GM13976 (cell line): ENCODE measurements at regions not wholly inside any gene's neighbourhood (a gene's known extent, or its start where the extent isn't known, plus 50 kb on each side); places are given as distances from the start of the nearest gene placed in this dataset.

Experiments
- DNase-seq: peaks from one replicate; pipeline ENCODE4 v3.0.0; 2012; ENCODE audit warnings: low spot score
- in situ Hi-C: fragments of 300-500 bp; cut with MboI; formaldehyde crosslinking; loops from one replicate; pipeline ENCODE4 v1.12.0; 2022; ENCODE audit warnings: low sequenced_read_pairs, mixed read lengths, inconsistent platforms; ENCODE audit not compliant: unreplicated experiment
- TF ChIP-seq, protein P1 (sequence below): IDR thresholded peaks from 2 replicates; pipeline ENCODE4 v1.5.1; 2012; ENCODE audit warnings: borderline replicate concordance, mild to moderate bottlenecking; ENCODE audit not compliant: insufficient read depth; ENCODE audit errors: extremely low read depth, missing control alignments, control extremely low read depth

DNA sequence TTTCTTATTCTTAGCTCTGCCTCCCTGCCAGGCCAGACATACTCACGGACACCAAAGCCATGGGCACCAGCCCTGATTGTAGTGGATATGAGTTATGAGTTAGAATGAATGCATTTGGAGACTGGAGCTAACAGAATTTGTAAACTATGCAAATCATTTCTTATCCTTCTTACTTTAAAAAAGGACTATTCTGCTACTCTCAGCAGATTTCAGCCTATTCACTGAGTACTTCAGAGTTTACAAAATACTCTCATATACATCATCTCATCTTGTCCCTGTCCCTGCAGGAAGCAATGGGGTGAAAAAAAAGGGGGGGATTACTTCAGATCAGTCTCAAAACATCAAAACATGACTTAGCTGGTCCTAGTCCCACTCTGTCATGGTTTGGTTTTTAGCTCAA is 541.4 kb upstream of the PLXNA2 start:
- no peak for DNase-seq
- TF ChIP-seq, protein P1, sequence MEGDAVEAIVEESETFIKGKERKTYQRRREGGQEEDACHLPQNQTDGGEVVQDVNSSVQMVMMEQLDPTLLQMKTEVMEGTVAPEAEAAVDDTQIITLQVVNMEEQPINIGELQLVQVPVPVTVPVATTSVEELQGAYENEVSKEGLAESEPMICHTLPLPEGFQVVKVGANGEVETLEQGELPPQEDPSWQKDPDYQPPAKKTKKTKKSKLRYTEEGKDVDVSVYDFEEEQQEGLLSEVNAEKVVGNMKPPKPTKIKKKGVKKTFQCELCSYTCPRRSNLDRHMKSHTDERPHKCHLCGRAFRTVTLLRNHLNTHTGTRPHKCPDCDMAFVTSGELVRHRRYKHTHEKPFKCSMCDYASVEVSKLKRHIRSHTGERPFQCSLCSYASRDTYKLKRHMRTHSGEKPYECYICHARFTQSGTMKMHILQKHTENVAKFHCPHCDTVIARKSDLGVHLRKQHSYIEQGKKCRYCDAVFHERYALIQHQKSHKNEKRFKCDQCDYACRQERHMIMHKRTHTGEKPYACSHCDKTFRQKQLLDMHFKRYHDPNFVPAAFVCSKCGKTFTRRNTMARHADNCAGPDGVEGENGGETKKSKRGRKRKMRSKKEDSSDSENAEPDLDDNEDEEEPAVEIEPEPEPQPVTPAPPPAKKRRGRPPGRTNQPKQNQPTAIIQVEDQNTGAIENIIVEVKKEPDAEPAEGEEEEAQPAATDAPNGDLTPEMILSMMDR: no peak
- in situ Hi-C loops: no loop called here

DNA sequence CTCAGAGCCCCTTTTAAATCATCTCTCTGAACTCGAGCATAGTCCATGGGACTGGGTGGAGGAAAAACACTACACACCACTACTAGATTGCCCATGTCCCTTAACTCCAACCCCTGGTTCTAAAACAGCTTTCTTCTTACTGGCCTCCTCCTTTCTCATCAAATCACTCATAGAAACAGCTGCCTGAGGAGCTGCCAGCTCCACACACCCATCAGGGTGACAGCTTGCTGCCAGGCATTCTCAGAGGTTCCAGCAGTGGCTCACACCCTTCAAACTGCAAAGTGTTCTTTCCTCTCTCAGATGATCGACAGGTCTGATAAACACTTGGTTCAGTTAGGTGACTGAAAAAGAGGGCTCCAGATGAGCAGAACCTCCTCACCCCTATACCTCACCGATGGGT is 543.0 kb upstream of the PLXNA2 start:
- DNase-seq: no peak
- in situ Hi-C loops: no loop called here
- TF ChIP-seq, protein P1: no peak

DNA sequence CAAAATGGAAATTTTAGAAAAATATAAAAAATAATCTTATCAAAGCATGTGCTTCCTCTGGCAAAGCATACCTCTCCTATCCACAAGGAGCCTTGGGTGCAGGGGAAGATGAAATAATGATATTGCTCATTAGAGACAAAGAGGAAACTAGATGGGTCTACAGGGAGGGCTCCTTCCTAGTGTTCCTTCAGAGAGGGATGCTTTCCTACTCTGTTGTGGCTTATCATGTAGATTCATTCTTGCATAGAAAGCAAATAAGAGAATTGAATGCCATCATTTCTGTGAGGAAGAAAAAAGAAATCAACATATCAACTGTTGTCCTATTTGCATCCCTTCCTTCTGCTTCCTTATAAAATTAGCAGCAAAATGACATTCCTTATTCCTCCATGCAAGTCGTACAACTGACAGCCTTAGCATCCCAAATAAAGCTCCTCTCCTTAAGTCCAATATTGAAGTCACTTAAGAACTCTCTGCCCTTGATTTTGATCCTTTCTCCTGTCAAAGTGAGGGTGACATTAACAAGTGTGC is 543.9 kb upstream of the PLXNA2 start:
- TF ChIP-seq, protein P1: no peak
- DNase-seq: no peak
- in situ Hi-C loops: no loop called here

DNA sequence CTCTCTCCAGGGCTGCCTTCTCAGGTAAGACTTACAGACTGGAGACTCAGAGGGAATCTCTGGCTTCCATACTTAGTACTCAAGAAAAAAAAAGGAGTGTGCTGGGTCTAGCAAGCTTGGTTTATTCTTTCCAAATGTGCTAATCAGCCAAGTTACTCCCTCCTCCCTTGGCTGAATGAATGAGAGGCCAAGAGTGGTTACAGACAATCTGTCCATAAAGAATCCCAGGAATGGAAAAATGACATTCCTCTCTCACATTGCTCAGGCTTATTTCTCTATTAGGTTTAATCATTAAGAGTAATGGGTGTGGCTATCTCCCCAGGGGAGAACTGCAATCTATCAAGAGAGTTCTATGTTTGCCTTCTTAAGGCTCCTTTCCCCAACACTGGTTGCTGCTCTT is 547.3 kb upstream of the PLXNA2 start:
- TF ChIP-seq, protein P1: no peak
- in situ Hi-C loops: no loop called here
- no peak for DNase-seq

DNA sequence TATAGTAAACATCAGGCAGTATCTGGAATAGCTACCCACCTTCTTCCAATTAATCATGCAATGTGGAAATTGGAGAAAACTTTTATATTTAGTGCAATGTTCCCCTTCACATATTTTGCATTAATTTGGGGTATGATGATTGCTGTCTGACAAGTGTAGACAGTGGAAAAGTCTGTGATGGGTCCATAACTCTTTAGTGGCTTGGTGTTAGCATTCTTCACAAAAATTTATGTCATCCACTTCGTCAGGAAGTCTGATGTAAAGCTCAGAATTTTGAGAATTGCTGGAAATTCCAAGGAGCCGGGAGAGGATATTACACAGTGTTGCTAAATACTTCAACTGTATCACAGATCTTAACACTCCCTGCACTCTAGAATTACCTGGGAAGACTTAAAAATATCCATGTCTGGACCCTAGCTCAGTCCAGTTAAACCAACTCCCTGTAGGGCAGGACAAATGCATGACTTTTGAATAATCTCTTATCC is 549.7 kb upstream of the PLXNA2 start:
- in situ Hi-C loops: no loop called here
- TF ChIP-seq, protein P1: no peak
- no peak for DNase-seq

DNA sequence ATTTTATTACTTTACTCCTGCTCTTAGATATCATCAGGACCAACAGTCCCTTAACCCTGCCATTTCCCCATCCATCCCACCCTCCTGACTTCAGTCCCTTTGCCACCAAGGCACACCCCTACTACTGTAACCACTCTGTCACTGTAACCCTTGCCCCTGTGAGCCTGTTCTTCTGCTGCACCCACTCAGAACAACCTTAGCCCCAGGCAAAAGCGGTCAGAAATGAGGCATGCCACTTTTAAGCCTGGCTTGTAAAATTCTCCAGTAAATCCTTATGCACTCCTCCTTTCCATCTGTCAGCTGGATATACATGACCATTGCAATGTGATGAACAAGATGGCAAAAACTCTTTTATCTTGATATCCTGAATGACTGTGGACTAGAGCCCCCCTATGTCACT is 555.0 kb upstream of the PLXNA2 start:
- in situ Hi-C loops: no loop called here
- no peak for DNase-seq
- TF ChIP-seq, protein P1: no peak
